A549 (cell line): ENCODE measurements at regions not wholly inside any gene's neighbourhood (a gene's known extent, or its start where the extent isn't known, plus 50 kb on each side); places are given as distances from the start of the nearest gene placed in this dataset.

Source experiments
- ATAC-seq, 2 experiments: fragments of 200-7000 bp in 1 of 2; fragments of >200 bp in 1 of 2; cut with Nextera tagmentation in 1 of 2; cut with Tn5 transposase in 1 of 2; 3 replicates each; pipeline versions ENCODE4 v1.8.0 to v1.9.1; 2018 to 2020; ENCODE audit warnings: mild to moderate bottlenecking in 1 of 2, moderate library complexity in 1 of 2
- CTCF ChIA-PET: fragments of 300-600 bp; sonication (Branson Sonifier 250); formaldehyde crosslinking; extraction: SDS; loops from one replicate; lab custom pipeline; 2021; ENCODE audit warnings: antibody characterized with exemption, inconsistent platforms; lab: Yijun Ruan, JAX
- POLR2A ChIA-PET: fragments of 350-600 bp; formaldehyde crosslinking; extraction: SDS; loops from one replicate; lab custom pipeline; 2021; ENCODE audit warnings: antibody characterized with exemption, inconsistent platforms; lab: Yijun Ruan, JAX
- DNase-seq, 2 experiments: peaks; one replicate each; pipeline versions ENCODE4 v3.0.0 to v3.0.0-alpha.2; 2011 to 2016; ENCODE audit warnings: low read depth in 1 of 2, low spot score in 1 of 2
- FAIRE-seq: peaks from 2 replicates; lab custom pipeline; 2011; peaks lifted over from hg19 to GRCh38; lab: Jason Lieb, UNC
- H3K27ac ChIP-seq, 2 experiments: fragments of >200 bp; sonication (Bioruptor Twin); formaldehyde crosslinking; 3 replicates each; pipeline ENCODE4 v1.5.1; 2016 to 2017
- H3K4me1 ChIP-seq: fragments of >200 bp; sonication (Bioruptor Twin); formaldehyde crosslinking; 3 replicates; pipeline ENCODE4 v1.6.1; 2016
- H3K4me2 ChIP-seq: fragments of >200 bp; sonication (Bioruptor Twin); formaldehyde crosslinking; 3 replicates; pipeline ENCODE4 v1.6.1; 2016
- H3K4me3 ChIP-seq: fragments of >200 bp; sonication (Bioruptor Twin); formaldehyde crosslinking; 3 replicates; pipeline ENCODE4 v1.5.1; 2016
- H3K9me3 ChIP-seq: fragments of >200 bp; sonication (Bioruptor Twin); formaldehyde crosslinking; 3 replicates; pipeline ENCODE4 v1.6.1; 2016
- BHLHE40 ChIP-seq: IDR thresholded peaks from 2 replicates; pipeline ENCODE4 v1.6.1; 2012; ENCODE audit warnings: low read depth, low read length, inconsistent platforms
- CHD2 ChIP-seq: fragments of 150-350 bp; IDR thresholded peaks from 2 replicates; pipeline ENCODE4 v1.6.1; 2014; ENCODE audit warnings: low read length; ENCODE audit not compliant: partially characterized antibody
- EHMT2 ChIP-seq: fragments of 200-600 bp; sonication (generic); IDR thresholded peaks from 2 replicates; pipeline ENCODE4 v1.6.1; 2016; ENCODE audit warnings: antibody characterized with exemption, low read depth, mild to moderate bottlenecking, moderate library complexity
- GATA3 ChIP-seq: IDR thresholded peaks from 2 replicates; pipeline ENCODE4 v1.6.1; 2012; ENCODE audit warnings: borderline replicate concordance
- HDAC2 ChIP-seq: fragments of 200-600 bp; sonication (generic); IDR thresholded peaks from 2 replicates; pipeline ENCODE4 v1.6.1; 2016
- HEYL ChIP-seq: fragments of 250-450 bp; sonication (Bioruptor Pico); IDR thresholded peaks from 2 replicates; pipeline ENCODE4 v1.8.0; 2021; ENCODE audit warnings: mild to moderate bottlenecking, moderate library complexity
- HOXA7 ChIP-seq: fragments of 250-450 bp; sonication (Bioruptor Pico); IDR thresholded peaks from 2 replicates; pipeline ENCODE4 v1.5.0; 2020; ENCODE audit warnings: mild to moderate bottlenecking, moderate library complexity
- HOXB13 ChIP-seq: fragments of 250-450 bp; sonication (Bioruptor Pico); IDR thresholded peaks from 2 replicates; pipeline ENCODE4 v1.5.0; 2020; ENCODE audit warnings: low read depth, mild to moderate bottlenecking, moderate library complexity
- HOXB5 ChIP-seq: fragments of 250-450 bp; sonication (Bioruptor Pico); IDR thresholded peaks from 2 replicates; pipeline ENCODE4 v1.5.0; 2020; ENCODE audit warnings: mild to moderate bottlenecking, moderate library complexity
- KDM1A ChIP-seq: fragments of 200-600 bp; sonication (generic); IDR thresholded peaks from 2 replicates; pipeline ENCODE4 v1.6.1; 2016; ENCODE audit warnings: low read depth, mild to moderate bottlenecking
- MAFK ChIP-seq: fragments of 450-650 bp; IDR thresholded peaks from 2 replicates; pipeline ENCODE4 v1.6.1; 2014; ENCODE audit not compliant: partially characterized antibody
- NFE2L2 ChIP-seq: fragments of 150-350 bp; conservative IDR thresholded peaks from 2 replicates; pipeline ENCODE4 v1.6.1; 2014; ENCODE audit warnings: low read length
- POLR2A ChIP-seq: IDR thresholded peaks from 2 replicates; pipeline ENCODE4 v1.6.1; 2012; ENCODE audit warnings: mild to moderate bottlenecking, low read length
- RAD21 ChIP-seq, 2 experiments: fragments of >200 bp in 1 of 2; sonication (Bioruptor Twin) in 1 of 2; formaldehyde crosslinking in 1 of 2; IDR thresholded peaks in 1 of 2; conservative IDR thresholded peaks in 1 of 2; 2 replicates in 1 of 2; 3 replicates in 1 of 2; pipeline ENCODE4 v1.6.1; 2012 to 2018; ENCODE audit warnings: inconsistent platforms in 1 of 2
- RARB ChIP-seq: fragments of 250-450 bp; sonication (Bioruptor Pico); IDR thresholded peaks from 2 replicates; pipeline ENCODE4 v1.8.0; 2021; ENCODE audit warnings: mild to moderate bottlenecking, moderate library complexity
- RFX5 ChIP-seq: fragments of 450-650 bp; IDR thresholded peaks from 2 replicates; pipeline ENCODE4 v1.7.1; 2014; ENCODE audit warnings: antibody characterized with exemption, mild to moderate bottlenecking, moderate library complexity
- SREBF2 ChIP-seq: fragments of 450-650 bp; IDR thresholded peaks from 2 replicates; pipeline ENCODE4 v1.6.1; 2014; ENCODE audit warnings: mild to moderate bottlenecking, moderate library complexity
- USF2 ChIP-seq: fragments of 450-650 bp; IDR thresholded peaks from 2 replicates; pipeline ENCODE4 v1.6.1; 2014; ENCODE audit warnings: antibody characterized with exemption
- ZFP36 ChIP-seq: fragments of 450-650 bp; IDR thresholded peaks from 2 replicates; pipeline ENCODE4 v1.6.1; 2014; ENCODE audit warnings: borderline replicate concordance; ENCODE audit not compliant: partially characterized antibody
- ZSCAN20 ChIP-seq: fragments of 250-450 bp; sonication (Bioruptor Pico); IDR thresholded peaks from 2 replicates; pipeline ENCODE4 v1.8.0; 2022; ENCODE audit warnings: mild to moderate bottlenecking, moderate library complexity
- WGBS: methylation state at CpG from one replicate; pipeline ENCODE4 v1.1.6; 2017; ENCODE audit errors: missing lambda C conversion rate; 5-methylcytosine and 5-hydroxymethylcytosine counted together

GRCh38 chr2:199085261-199085660 lies 372.5 kb downstream of the SATB2 start:
- FAIRE-seq (no peak), DNase-seq (no peak), ATAC-seq (no peak)
- H3K4me3 ChIP-seq = no peak overlapping the region
- no peaks in the 10 kb centered on the region for H3K4me1 ChIP-seq
- H3K27ac ChIP-seq = no peak overlapping the region
- CTCF ChIA-PET = no interaction called here
- TF ChIP-seq BHLHE40 (no peak), HEYL (CRISPR knock-in tag) (no peak), SREBF2 (no peak), KDM1A (no peak), RFX5 (no peak), HOXB13 (CRISPR knock-in tag) (no peak)
- H3K9me3 ChIP-seq = no peaks in the 10 kb centered on the region
- WGBS = 36% methylated on average over 5 of the region's 5 CpGs
- H3K4me2 ChIP-seq = no peak overlapping the region
- POLR2A ChIA-PET = no interaction called here

- WGBS = 5% methylated on average over 1 of the region's 1 CpG
- ChIA-PET CTCF (no interaction called here), POLR2A (no interaction called here)
- TF ChIP-seq HOXA7 (CRISPR knock-in tag) = no peak
- TF ChIP-seq ZSCAN20 (CRISPR knock-in tag) = no peak
- TF ChIP-seq USF2 = no peak
- TF ChIP-seq HDAC2 = no peak
- TF ChIP-seq ZFP36 = no peak
- TF ChIP-seq EHMT2 = no peak
- Histone ChIP-seq H3K9me3 (no peaks in the 10 kb centered on the region), H3K4me1 (no peaks in the 10 kb centered on the region), H3K4me3 (no peak overlapping the region), H3K27ac (no peak overlapping the region), H3K4me2 (no peak overlapping the region)
- DNase-seq (no peak), FAIRE-seq (no peak), ATAC-seq (no peak)
Observed at GRCh38 chr2:199070322-199070949, 387.3 kb downstream of the SATB2 start.

GRCh38 chr2:199064201-199064600 lies 393.5 kb downstream of the SATB2 start:
- ATAC-seq = no peak
- 11% methylated on average over 2 of the region's 2 CpGs for WGBS
- H3K4me1 ChIP-seq = no peaks in the 10 kb centered on the region

GRCh38 chr2:199057936-199058335 lies 399.8 kb downstream of the SATB2 start:
- WGBS = 0% methylated on average over 2 of the region's 2 CpGs
- TF ChIP-seq RAD21 (conservative IDR thresholded peaks at IDR 0.05 in 1 of 2, IDR thresholded peaks at IDR 0.05 in 1 of 2) (no peak), MAFK (no peak), HOXB5 (CRISPR knock-in tag) (no peak), GATA3 (no peak), CHD2 (no peak), HDAC2 (no peak), POLR2A (no peak), RARB (CRISPR knock-in tag) (no peak)
- DNase-seq = no peak
- no peak overlapping the region for H3K4me2 ChIP-seq
- no peaks in the 10 kb centered on the region for H3K9me3 ChIP-seq
- no peak overlapping the region for H3K27ac ChIP-seq
- CTCF ChIA-PET = no interaction called here
- H3K4me3 ChIP-seq = no peak overlapping the region
- H3K4me1 ChIP-seq = no peaks in the 10 kb centered on the region
- POLR2A ChIA-PET = no interaction called here
- ATAC-seq = no peak
- FAIRE-seq = no peak

More at GRCh38 chr2:199064201-199064600, 393.5 kb downstream of the SATB2 start:
- H3K4me3 ChIP-seq = no peak overlapping the region
- H3K4me2 ChIP-seq = no peak overlapping the region
- no peak overlapping the region for H3K27ac ChIP-seq
- no peak for DNase-seq
- H3K9me3 ChIP-seq = no peaks in the 10 kb centered on the region
- FAIRE-seq = no peak
- TF ChIP-seq NFE2L2 (no peak), GATA3 (no peak)
- ChIA-PET CTCF (no interaction called here), POLR2A (no interaction called here)
